ENCODE measurements at regions not wholly inside any gene's neighbourhood (a gene's known extent, or its start where the extent isn't known, plus 50 kb on each side); places are given as distances from the start of the nearest gene placed in this dataset.

DNA sequence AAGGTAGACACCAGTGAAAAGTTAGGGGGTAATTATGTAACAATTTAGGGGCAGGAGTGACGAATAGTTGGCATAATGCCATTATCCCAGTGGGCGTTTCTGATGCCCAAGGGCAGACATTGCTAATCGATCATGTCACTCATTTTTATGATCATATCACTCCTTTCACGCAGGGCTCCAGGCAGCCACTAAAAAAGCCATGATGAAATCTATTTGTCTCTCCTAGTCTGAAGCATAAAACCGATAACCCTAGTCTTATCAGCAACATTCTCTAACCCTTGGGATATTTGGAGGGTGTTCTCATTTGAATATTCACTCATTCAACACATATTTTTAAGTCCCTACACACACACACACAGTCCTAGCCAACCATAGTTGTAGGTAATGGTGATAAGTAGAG, 114.9 kb downstream of the NMUR2 start:
- TF ChIP-seq GATA3 (IDR thresholded peaks at IDR 0.05; ENCODE audit: low read depth, low read length) (no peak), GATA2 (IDR thresholded peaks at IDR 0.05; ENCODE audit: low read depth, low read length) (no peak)

DNA sequence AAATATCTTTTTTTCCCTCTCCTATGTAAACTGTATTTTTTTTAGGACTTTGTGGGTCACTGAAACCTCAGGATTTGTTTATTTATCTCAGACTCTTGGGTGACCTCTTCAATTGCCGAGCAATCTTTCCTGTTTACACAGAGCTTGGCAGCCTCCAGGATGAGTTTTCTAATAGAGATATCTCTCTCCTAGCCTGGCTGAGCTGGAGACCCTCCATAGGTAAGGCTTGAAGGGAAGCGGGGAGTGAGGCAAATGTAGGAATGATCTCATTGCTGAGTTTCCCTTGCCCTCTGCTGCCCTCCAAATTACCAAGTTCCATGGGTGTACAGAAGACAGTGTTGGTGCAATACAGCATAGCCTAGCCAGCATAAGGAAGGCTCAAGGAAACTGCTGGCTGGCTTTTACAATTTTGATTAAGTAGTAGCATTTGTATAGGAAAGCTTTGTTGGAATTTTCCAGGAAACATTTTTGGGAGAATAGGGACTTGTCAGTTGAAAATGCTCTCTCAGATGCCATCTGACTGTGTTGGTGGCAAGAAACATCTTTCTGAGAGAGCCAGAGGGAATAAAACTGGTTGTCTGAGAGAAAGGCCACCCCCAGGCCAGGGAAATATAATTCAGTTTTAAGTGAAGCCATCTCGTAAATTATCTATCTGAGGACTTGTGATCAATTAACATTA, 116.0 kb downstream of the NMUR2 start:
- TF ChIP-seq GATA2 (IDR thresholded peaks at IDR 0.05; ENCODE audit: low read depth, low read length) (no peak), GATA3 (IDR thresholded peaks at IDR 0.05; ENCODE audit: low read depth, low read length) (no peak)

GRCh38 chr5:152288499-152288898, 116.6 kb downstream of the NMUR2 start:
- TF ChIP-seq GATA3 (IDR thresholded peaks at IDR 0.05; ENCODE audit: low read depth, low read length) = no peak
- TF ChIP-seq GATA2 (IDR thresholded peaks at IDR 0.05; ENCODE audit: low read depth, low read length) = no peak

DNA sequence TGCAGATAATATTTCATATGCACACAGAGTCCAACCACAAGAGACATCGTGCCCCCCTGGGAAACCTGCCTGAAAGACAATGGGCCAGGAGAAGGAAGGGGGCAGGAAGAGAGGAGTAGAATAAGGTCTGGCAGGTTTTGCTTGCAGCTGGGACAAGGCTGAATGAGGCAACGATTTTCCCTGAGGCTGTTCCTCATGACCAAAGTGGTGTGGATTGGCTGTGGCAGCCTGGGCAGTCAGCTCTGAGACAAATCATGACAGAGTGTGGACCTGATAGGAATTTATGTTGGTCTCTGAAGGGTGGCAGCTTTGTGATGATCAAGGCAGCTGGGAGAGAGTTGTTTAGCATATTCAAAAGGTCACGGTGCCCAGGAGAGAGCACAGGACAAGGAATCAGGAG, 119.3 kb downstream of the NMUR2 start:
- TF ChIP-seq GATA3 (IDR thresholded peaks at IDR 0.05; ENCODE audit: low read depth, low read length) (no peak), GATA2 (IDR thresholded peaks at IDR 0.05; ENCODE audit: low read depth, low read length) (no peak)

DNA sequence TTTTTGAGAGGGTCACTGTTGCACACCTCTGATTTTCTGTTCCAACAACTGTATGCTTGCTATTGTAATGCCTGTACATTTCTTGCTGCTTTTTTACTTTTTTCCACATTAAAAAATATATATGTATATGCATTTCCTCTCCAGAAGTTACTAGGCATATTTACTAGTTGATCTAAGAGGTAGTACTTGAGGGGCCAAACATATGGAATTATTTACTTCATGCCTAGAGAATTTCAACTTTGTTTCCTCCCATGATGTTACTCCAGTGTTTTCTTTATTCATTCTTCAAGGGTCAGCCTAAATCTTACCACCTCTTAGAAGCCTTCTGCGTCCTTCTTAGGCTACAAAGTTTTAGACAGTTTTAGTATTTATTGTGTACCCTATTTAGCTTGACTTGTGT, 122.7 kb downstream of the NMUR2 start:
- TF ChIP-seq GATA2 (IDR thresholded peaks at IDR 0.05; ENCODE audit: low read depth, low read length) (no peak), GATA3 (IDR thresholded peaks at IDR 0.05; ENCODE audit: low read depth, low read length) (no peak)

DNA sequence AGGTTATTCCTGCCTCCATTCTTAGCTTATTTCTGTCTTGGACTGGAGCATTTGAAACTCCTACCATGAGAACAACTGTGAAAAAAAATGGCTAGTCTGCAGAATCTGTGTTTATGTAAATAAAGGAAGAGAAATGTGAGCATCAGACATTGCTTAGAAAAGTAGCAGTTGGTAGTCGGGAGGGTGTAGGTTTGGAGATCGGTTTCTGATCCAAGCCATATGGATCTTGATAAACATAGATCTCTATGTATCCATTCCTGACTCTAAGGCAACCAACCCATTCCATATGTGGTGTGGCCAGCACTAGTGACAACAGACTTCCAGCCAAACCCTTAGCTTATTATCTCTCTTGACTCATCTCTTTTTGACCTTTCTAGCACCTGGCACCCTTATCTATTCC, 127.1 kb downstream of the NMUR2 start:
- TF ChIP-seq GATA2 (IDR thresholded peaks at IDR 0.05; ENCODE audit: low read depth, low read length) (no peak), GATA3 (IDR thresholded peaks at IDR 0.05; ENCODE audit: low read depth, low read length) (no peak)

DNA sequence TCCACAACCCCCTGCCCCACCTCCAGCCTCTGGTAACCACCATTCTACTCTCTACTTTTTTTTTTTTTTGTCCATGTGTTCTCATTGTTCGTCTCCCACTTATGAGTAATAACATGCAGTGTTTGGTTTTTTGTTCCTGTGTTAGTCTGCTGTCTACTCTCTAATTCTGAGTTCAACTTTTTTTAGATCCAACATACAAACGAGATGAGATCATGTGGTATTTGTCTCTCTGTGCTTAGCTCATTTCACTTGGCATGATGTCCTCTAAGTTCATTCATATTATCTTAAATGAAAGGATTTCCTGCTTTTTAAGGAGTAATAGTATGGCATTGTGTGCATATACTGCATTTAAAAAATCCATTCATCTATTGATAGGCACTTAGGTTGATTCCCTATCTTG, 130.9 kb downstream of the NMUR2 start:
- TF ChIP-seq GATA3 (IDR thresholded peaks at IDR 0.05; ENCODE audit: low read depth, low read length) (no peak), GATA2 (IDR thresholded peaks at IDR 0.05; ENCODE audit: low read depth, low read length) (no peak)

GRCh38 chr5:152271420-152271819, 133.7 kb downstream of the NMUR2 start:
- TF ChIP-seq GATA2 (IDR thresholded peaks at IDR 0.05; ENCODE audit: low read depth, low read length) = no peak
- TF ChIP-seq GATA3 (IDR thresholded peaks at IDR 0.05; ENCODE audit: low read depth, low read length) = no peak

DNA sequence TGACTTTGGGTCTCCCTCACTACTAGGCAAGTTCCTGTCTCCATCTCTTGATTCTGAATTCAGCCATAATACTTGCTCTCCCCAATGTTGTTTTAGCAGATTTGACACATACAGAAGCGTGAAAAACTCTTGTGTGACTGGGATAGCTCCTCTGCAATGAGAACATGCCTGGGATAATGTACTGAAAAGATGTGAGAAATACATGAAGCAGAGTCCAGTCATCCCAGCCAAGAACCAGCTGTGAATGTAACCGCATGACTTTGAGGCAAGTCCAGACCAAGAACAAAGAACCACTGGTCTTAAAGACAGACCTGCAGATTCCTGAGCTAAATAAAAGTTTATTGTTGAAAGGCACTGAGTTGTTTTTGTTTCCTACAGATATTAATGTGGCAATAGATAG, 135.0 kb downstream of the NMUR2 start:
- no peak for TF ChIP-seq GATA2 (IDR thresholded peaks at IDR 0.05; ENCODE audit: low read depth, low read length)
- TF ChIP-seq GATA3 (IDR thresholded peaks at IDR 0.05; ENCODE audit: low read depth, low read length) = no peak

DNA sequence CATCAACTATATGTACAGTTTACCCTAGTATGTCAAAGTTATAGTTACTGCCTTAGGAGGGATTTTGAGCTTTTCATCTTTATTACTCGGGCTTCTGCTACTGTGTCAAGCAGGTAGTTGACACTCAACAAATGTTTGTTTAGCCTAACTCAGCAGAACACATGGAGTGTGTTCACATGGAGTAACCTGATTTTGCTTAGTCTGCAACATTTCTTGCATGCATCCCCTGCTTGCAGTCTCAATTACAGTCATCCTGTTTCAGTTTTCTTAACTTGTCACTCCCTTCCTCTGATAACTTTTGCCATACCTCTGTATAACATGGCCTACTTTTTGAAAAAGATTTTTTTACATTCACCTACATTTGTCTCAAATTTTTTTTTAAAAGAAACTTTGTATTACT, 135.5 kb downstream of the NMUR2 start:
- TF ChIP-seq GATA2 (IDR thresholded peaks at IDR 0.05; ENCODE audit: low read depth, low read length) = no peak
- no peak for TF ChIP-seq GATA3 (IDR thresholded peaks at IDR 0.05; ENCODE audit: low read depth, low read length)

DNA sequence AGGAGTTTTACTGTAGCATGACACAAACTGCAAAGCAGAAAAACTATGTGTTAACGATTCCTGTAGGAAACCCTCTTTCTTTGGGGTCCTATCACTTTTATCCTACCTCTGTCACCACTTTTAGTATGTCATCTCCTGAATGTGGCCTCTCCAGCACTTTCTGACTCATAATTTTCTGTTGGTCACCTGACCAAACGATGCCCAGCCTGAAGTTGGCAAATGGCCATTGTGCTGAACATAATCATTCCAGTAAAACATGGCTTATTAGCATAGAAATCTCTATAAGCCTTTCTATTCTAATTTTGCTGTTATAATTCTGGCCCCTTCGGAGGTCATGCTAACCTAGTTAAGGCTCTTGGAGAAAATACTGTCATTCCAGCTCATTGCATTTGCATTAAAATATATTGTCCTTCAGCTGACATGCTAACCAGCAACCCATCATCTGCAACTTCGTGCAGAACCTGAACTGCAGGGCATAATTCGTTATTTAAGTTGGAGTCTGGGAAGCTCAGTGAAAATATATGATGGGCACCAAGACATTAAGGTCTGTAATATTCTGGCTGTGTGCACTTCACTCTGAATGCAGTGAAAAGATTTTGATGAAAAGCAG, 140.3 kb downstream of the NMUR2 start:
- TF ChIP-seq GATA3 (IDR thresholded peaks at IDR 0.05; ENCODE audit: low read depth, low read length) (no peak), GATA2 (IDR thresholded peaks at IDR 0.05; ENCODE audit: low read depth, low read length) (no peak)

DNA sequence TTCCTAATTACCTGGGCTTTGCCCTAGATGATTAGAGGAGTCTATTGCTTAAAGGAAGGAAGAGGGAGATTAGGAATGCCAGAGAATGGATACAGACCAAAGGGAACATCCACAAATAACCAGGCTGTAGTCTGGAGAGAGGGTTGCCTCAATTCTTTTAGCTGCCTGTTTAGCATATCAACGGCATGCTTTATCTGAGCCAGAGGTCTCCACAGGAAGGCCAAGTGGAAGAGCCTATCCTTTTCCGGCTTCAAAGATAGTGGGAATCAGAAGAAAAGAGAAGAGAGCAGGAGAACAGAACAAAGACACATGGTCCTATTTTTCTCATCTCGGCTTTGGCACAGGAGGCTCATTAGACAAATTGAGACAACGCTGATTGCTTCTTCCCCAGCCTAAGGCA, 142.4 kb downstream of the NMUR2 start:
- TF ChIP-seq GATA3 (IDR thresholded peaks at IDR 0.05; ENCODE audit: low read depth, low read length) = no peak
- TF ChIP-seq GATA2 (IDR thresholded peaks at IDR 0.05; ENCODE audit: low read depth, low read length) = no peak

GRCh38 chr5:152260940-152261339, 144.1 kb downstream of the NMUR2 start:
- TF ChIP-seq GATA2 (IDR thresholded peaks at IDR 0.05; ENCODE audit: low read depth, low read length) = no peak
- no peak for TF ChIP-seq GATA3 (IDR thresholded peaks at IDR 0.05; ENCODE audit: low read depth, low read length)

DNA sequence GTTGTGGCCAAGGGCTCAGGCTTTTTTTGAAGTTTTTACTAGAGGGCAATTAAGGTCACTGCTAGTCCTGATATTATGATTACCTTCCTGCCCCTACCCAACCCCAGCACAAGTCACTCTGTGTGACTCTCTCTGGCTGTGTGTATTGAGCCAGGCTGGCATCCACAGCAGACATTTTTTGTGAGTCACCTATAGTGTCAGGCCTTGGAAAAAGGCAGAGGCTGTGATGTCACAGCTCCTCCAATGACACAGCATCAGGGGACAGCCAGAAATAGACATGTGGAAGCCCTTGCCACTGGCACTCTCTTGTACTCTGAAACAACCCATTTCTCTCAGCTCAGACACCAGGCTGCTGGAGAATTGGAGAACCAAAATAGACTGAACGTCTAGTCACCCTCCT, 145.4 kb downstream of the NMUR2 start:
- TF ChIP-seq GATA2 (IDR thresholded peaks at IDR 0.05; ENCODE audit: low read depth, low read length) (no peak), GATA3 (IDR thresholded peaks at IDR 0.05; ENCODE audit: low read depth, low read length) (no peak)

GRCh38 chr5:152256580-152256979, 148.5 kb downstream of the NMUR2 start:
- no peak for TF ChIP-seq GATA3 (IDR thresholded peaks at IDR 0.05; ENCODE audit: low read depth, low read length)
- no peak for TF ChIP-seq GATA2 (IDR thresholded peaks at IDR 0.05; ENCODE audit: low read depth, low read length)

Data from SH-SY5Y (cell line).